Natural killer cell (primary cell): ENCODE measurements at regions not wholly inside any gene's neighbourhood (a gene's known extent, or its start where the extent isn't known, plus 50 kb on each side); places are given as distances from the start of the nearest gene placed in this dataset.
"Not testable (repeated sequence)": the region's sequence is repeated elsewhere in the genome, so short reads cannot be mapped to it uniquely, and the experiment has no call there.

ENCODE experiments used
- ATAC-seq, 3 donors: fragments of 150-1000 bp in 2 of 3; fragments of 200-7000 bp in 1 of 3; cut with Tn5 transposase; 1 replicate in 1 of 3; 2 replicates in 2 of 3; pipeline ENCODE4 v1.10.0; 2021; ENCODE audit warnings: mild to moderate bottlenecking in 2 of 3, moderate library complexity in 2 of 3
- DNase-seq, 2 donors: peaks; one replicate each; pipeline versions ENCODE4 v3.0.0 to v3.0.0-alpha.2; 2013 to 2021; ENCODE audit warnings: mixed read lengths in 1 of 2
- H3K27ac ChIP-seq: one replicate; pipeline ENCODE4 v1.5.1; 2013; ENCODE audit warnings: mild to moderate bottlenecking, low read length
- H3K27me3 ChIP-seq: one replicate; pipeline ENCODE4 v1.6.1; 2013; ENCODE audit warnings: low read length; ENCODE audit not compliant: control insufficient read depth, insufficient read depth
- H3K36me3 ChIP-seq: one replicate; pipeline ENCODE4 v1.6.1; 2013; ENCODE audit warnings: low read length; ENCODE audit not compliant: control insufficient read depth, insufficient read depth
- H3K4me1 ChIP-seq: one replicate; pipeline ENCODE4 v1.6.1; 2013; ENCODE audit warnings: low read length; ENCODE audit not compliant: control insufficient read depth, insufficient read depth
- H3K4me3 ChIP-seq: one replicate; pipeline ENCODE4 v1.5.1; 2013; ENCODE audit warnings: low read length
- H3K9me3 ChIP-seq: one replicate; pipeline ENCODE4 v1.6.1; 2013; ENCODE audit warnings: low read length; ENCODE audit not compliant: control insufficient read depth, insufficient read depth
- H3K27ac Mint-ChIP-seq, 2 donors: one replicate each; pipeline ENCODE4 v1.8.0; 2022; ENCODE audit warnings: mild to moderate bottlenecking in 2 of 2, mixed read lengths in 2 of 2, moderate library complexity in 1 of 2
- H3K27me3 Mint-ChIP-seq, 2 donors: one replicate each; pipeline ENCODE4 v1.8.0; 2022; ENCODE audit warnings: low read depth in 2 of 2, mixed read lengths in 2 of 2
- H3K36me3 Mint-ChIP-seq: one replicate; pipeline ENCODE4 v1.8.0; 2022; ENCODE audit warnings: mixed read lengths
- H3K4me1 Mint-ChIP-seq, 2 donors: one replicate each; pipeline ENCODE4 v1.8.0; 2022; ENCODE audit warnings: mixed read lengths in 2 of 2
- H3K4me3 Mint-ChIP-seq: one replicate; pipeline ENCODE4 v1.8.0; 2022; ENCODE audit warnings: mild to moderate bottlenecking, moderate library complexity, mixed read lengths
- H3K9me3 Mint-ChIP-seq, 2 donors: one replicate each; pipeline ENCODE4 v1.8.0; 2022; ENCODE audit warnings: mixed read lengths in 2 of 2
- CTCF ChIP-seq: fragments of 200-600 bp; IDR thresholded peaks from one replicate; pipeline ENCODE4 v1.8.0; 2022; ENCODE audit warnings: antibody characterized with exemption
- WGBS: methylation state at CpG from one replicate; pipeline ENCODE4 v1.1.7; 2013; ENCODE audit warnings: missing lambda C conversion rate; ENCODE audit not compliant: insufficient coverage; 5-methylcytosine and 5-hydroxymethylcytosine counted together
- intact Hi-C: fragments of 100-400 bp; cut with micrococcal nuclease; formaldehyde crosslinking; loops from one replicate; pipeline ENCODE4 v1.14.2; 2022

GRCh38 chr1:79155991-79156390 is 149.5 kb upstream of the ADGRL4 start:
- no peak overlapping the region for H3K27ac Mint-ChIP-seq
- Histone ChIP-seq H3K4me3 (no peak overlapping the region), H3K27me3 (no peaks in the 10 kb centered on the region), H3K36me3 (no peaks in the 10 kb centered on the region), H3K27ac (no peak overlapping the region), H3K9me3 (peaks cover 7% of the 10 kb centered on the region), H3K4me1 (no peaks in the 10 kb centered on the region)
- no peaks in the 10 kb centered on the region for H3K36me3 Mint-ChIP-seq
- H3K27me3 Mint-ChIP-seq, result no peaks in the 10 kb centered on the region
- DNase-seq (no peak), ATAC-seq (no peak)
- TF ChIP-seq CTCF, result no peak
- peaks cover 8 to 14% of the 10 kb centered on the region in 2 donors for H3K9me3 Mint-ChIP-seq
- no peaks in the 10 kb centered on the region for H3K4me1 Mint-ChIP-seq
- intact Hi-C loops, result no loop called here
- no CpG with 5 or more reads among the region's 1 CpG for WGBS
- no peak overlapping the region for H3K4me3 Mint-ChIP-seq

- no peaks in the 10 kb centered on the region for H3K27me3 Mint-ChIP-seq
- no peak for TF ChIP-seq CTCF
- H3K4me1 ChIP-seq, result no peaks in the 10 kb centered on the region
- peaks cover 14 to 17% of the 10 kb centered on the region in 2 donors for H3K9me3 Mint-ChIP-seq
- no peaks in the 10 kb centered on the region for H3K9me3 ChIP-seq
- DNase-seq (no peak), ATAC-seq (no peak)
- intact Hi-C loops, result no loop called here
- WGBS, result 44% methylated on average over 2 of the region's 6 CpGs
- no peaks in the 10 kb centered on the region for H3K36me3 ChIP-seq
- H3K36me3 Mint-ChIP-seq, result no peaks in the 10 kb centered on the region
- H3K4me3 Mint-ChIP-seq, result no peak overlapping the region
- no peaks in the 10 kb centered on the region for H3K4me1 Mint-ChIP-seq
- no peak overlapping the region for H3K4me3 ChIP-seq
- H3K27ac ChIP-seq, result no peak overlapping the region
- no peaks in the 10 kb centered on the region for H3K27me3 ChIP-seq
- H3K27ac Mint-ChIP-seq, result no peak overlapping the region
These were observed 144.7 kb upstream of the ADGRL4 start for GRCh38 chr1:79151006-79151796.

GRCh38 chr1:79150576-79150975 is 144.0 kb upstream of the ADGRL4 start:
- no peaks in the 10 kb centered on the region for H3K4me1 Mint-ChIP-seq
- no peaks in the 10 kb centered on the region for H3K36me3 Mint-ChIP-seq
- no peak overlapping the region for H3K4me3 Mint-ChIP-seq
- Histone ChIP-seq H3K36me3 (no peaks in the 10 kb centered on the region), H3K4me1 (no peaks in the 10 kb centered on the region), H3K4me3 (no peak overlapping the region), H3K27me3 (no peaks in the 10 kb centered on the region), H3K27ac (no peak overlapping the region), H3K9me3 (no peaks in the 10 kb centered on the region)
- no CpG with 5 or more reads among the region's 1 CpG for WGBS
- DNase-seq (no peak), ATAC-seq (no peak)
- H3K27ac Mint-ChIP-seq, result no peak overlapping the region
- H3K9me3 Mint-ChIP-seq, result peaks cover 13 to 17% of the 10 kb centered on the region in 2 donors
- intact Hi-C loops, result no loop called here
- no peak for TF ChIP-seq CTCF
- no peaks in the 10 kb centered on the region for H3K27me3 Mint-ChIP-seq

- H3K27me3 Mint-ChIP-seq, H3K4me1 ChIP-seq, H3K4me3 ChIP-seq, H3K36me3 ChIP-seq, H3K36me3 Mint-ChIP-seq, H3K4me3 Mint-ChIP-seq, H3K27ac ChIP-seq, H3K4me1 Mint-ChIP-seq, intact Hi-C loops, H3K27ac Mint-ChIP-seq, DNase-seq, ATAC-seq, H3K27me3 ChIP-seq: not testable (repeated sequence)
- peaks cover 16% of the 10 kb centered on the region for H3K9me3 ChIP-seq
- WGBS, result 91% methylated on average over 3 of the region's 4 CpGs
- peaks cover 7 to 15% of the 10 kb centered on the region in 2 donors for H3K9me3 Mint-ChIP-seq
These were observed 131.7 kb upstream of the ADGRL4 start for GRCh38 chr1:79138227-79138626.
